Glomerular visceral epithelial cell (primary cell): ENCODE measurements at regions not wholly inside any gene's neighbourhood (a gene's known extent, or its start where the extent isn't known, plus 50 kb on each side); places are given as distances from the start of the nearest gene placed in this dataset.
"Not testable (repeated sequence)": the region's sequence is repeated elsewhere in the genome, so short reads cannot be mapped to it uniquely, and the experiment has no call there.

ENCODE experiments used
- DNase-seq: peaks from one replicate; pipeline ENCODE4 v3.0.0-alpha.2; 2016; ENCODE audit errors: extremely low spot score

DNA sequence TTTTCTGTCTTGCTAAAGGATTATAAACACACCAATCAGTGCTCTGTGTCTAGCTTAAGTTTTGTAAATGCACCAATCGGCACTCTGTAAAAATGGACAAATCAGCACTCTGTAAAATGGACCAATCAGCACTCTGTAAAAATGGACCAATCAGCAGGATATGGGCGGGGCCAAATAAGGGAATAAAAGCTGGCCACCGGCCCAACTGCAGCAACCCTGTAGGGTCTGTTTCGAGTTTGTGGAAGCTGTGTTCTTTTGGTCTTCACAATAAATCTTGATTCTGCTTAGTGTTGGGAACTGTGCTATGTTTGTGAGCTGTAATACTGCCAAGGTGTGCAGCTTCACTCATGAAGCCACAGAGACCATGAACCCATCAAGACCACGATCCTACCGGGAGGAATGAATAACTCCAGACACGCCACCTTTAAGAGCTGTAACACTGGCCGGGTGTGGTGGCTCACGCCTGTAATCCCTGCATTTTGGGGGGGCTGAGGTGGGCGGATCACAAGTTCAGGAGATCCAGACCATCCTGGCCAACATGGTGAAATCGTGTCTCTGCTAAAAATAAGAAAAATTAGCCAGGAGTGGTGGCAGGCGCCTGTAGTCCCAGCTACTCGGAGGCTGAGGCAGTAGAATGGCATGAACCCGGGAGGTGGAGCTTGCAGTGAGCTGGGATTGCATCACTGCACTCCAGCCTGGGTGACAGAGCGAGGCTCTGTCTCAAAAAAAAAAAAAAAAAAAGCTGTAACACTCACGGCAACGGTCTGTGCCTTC is 133.0 kb upstream of the GDF10 start:
- not testable (repeated sequence) for DNase-seq

GRCh38 chr10:47167591-47167990 is 132.4 kb upstream of the GDF10 start:
- no peak for DNase-seq

- DNase-seq: no peak
Measured at GRCh38 chr10:47169581-47169980, 130.4 kb upstream of the GDF10 start.

DNA sequence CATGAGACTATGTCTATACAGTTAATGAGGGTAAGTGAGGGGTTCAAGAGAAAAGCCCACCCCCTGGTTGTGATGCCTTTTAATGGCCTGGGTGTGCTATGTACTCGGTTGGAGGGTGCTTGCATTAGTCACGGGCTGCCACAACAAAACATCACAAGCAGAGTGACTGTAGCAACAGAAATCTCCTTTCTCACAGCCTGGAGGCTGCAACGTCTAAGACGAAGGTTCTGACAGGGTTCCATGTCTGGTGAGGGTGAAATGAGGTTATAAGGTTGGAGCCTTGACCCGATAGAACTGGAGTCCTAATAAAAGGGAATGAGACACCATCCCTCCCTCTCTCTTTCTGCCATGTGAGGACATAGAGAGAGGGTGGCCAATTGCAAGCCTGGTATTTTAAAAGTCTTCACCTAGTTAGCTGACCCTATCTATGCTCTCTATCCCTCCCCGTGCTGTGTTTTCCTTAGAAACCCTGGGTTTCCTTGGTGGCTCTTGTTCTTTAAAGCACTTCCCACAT is 126.0 kb upstream of the GDF10 start:
- no peak for DNase-seq

- no peak for DNase-seq
Measured at GRCh38 chr10:47175181-47176123, 124.5 kb upstream of the GDF10 start.

GRCh38 chr10:47176206-47176902 is 123.6 kb upstream of the GDF10 start:
- DNase-seq: no peak

- DNase-seq: no peak
Measured at GRCh38 chr10:47176903-47177868, 122.8 kb upstream of the GDF10 start.

- DNase-seq: no peak
Measured at GRCh38 chr10:47178537-47179290, 121.3 kb upstream of the GDF10 start.

DNA sequence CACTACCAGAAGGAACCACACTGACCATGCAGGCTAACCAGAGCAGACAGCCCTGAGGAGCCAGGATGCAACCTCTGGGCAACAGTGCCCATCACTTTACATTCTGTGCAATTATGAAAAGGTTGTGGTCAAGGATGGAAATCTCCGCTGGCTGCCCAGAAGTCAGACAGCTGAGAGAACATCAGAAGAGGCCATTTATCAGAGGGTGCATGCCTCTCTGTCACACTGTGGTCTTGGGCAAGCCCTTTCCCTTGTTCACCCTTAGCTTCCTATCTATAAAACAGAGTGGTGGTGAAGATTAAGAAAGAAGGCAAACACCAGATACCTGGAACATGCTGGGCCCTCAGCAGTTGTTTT is 120.7 kb upstream of the GDF10 start:
- no peak for DNase-seq

DNA sequence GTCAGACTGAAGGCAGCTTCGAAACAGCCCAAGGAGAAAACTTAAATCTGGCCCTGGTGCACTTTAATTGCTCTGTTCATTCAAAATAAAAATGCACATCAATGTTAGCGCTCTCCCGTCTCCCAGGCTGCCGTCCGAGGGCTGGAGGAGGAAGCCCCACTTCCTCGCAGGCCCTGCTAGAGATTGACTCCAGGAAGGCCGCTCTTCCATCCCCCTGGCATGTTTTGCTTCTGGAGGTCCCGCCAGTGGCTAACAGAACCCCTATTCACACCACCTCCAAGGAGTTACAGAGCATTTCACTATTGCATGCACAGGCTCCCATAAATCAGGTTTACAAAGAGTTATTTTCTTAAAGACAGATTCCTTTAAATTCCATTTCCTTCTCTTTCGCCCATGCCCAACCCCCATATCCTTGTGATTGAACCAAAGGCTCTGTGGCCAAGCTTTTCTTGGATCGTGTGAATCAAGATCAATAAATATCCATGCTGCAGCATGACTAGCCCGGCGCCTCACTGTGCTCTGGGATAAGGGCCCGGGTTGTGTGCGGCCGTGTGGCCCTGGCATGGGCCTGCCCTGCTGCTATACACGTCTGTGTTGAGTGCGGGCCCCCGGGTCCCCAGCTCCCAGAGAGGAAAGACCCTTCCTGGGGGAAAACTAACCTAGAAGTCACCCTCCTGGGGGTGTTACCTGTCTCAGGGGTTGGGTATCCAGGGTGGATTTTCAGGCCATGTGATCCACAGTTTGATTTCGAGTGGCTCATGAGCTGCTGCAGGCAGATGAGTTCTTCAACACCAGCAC is 118.7 kb upstream of the GDF10 start:
- DNase-seq: no peak

DNA sequence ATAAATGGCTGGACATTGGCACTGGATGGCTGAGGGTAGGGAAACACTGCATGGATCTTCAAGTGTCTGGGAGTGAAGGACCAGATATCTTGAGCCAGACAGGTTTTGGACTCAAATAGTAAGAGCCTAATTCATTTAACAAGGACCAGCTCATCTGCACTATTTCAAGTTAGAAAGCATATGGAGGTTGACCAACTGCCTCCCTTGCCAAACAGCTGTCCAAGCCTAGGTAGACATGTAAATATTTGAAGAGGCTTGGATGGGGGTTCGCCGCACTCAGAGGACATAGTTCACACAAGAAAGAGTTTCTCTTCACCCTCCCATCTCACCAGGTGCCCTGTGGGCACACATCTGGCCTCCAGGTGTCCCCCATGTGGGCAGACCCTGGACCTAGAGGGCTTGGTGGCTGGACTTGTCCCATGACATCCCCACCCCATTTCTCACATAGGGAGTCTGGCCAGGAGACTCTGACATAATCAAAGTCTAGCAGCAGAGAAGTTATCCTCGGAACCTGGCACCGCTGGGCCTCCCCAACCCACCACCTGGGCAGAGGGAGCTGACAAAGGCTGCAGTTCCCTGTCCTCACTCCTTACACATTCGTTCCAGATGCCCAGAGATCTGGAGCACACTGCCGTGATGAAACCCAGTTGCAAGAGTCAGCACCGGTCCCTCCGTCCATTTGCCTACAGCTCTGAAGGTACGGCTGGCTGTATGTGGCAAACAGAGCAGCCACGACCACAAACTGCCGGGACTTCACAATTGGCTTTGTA is 116.9 kb upstream of the GDF10 start:
- no peak for DNase-seq

DNA sequence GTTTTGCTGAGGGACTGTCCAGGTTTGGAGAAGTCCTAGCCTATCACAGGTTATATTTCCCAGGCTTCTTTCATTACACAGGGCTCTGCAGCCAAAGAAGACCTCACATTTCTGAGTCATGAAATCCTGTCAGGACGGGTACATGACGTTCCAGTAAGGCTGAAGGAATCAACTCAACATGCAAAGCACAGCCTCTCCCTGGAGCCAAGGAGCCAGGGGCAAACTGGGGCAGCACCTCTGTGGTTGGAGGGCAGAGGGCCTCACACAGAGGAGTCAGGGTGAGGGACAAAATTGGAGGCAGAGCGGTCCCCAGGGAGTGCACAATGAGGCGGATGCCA is 116.3 kb upstream of the GDF10 start:
- no peak for DNase-seq

DNA sequence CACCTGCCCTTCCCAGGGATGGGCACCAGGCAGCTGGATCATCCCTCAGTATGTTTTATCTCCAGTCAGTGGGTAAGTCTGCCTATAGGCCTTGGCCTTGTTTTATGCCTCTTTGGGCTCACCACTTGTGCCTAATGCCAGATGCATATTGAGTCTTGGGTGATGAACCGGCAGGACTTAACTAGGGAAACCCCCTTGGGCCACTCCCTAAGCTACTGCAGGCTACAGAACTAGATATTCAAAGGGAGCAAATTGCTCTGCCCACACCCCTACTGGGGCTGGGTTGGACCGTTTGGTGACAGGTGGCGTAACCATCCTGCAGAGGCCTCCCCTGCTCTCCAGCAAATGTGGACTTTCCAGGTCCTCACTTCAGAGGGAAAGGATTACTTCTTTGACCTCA is 115.7 kb upstream of the GDF10 start:
- no peak for DNase-seq

DNA sequence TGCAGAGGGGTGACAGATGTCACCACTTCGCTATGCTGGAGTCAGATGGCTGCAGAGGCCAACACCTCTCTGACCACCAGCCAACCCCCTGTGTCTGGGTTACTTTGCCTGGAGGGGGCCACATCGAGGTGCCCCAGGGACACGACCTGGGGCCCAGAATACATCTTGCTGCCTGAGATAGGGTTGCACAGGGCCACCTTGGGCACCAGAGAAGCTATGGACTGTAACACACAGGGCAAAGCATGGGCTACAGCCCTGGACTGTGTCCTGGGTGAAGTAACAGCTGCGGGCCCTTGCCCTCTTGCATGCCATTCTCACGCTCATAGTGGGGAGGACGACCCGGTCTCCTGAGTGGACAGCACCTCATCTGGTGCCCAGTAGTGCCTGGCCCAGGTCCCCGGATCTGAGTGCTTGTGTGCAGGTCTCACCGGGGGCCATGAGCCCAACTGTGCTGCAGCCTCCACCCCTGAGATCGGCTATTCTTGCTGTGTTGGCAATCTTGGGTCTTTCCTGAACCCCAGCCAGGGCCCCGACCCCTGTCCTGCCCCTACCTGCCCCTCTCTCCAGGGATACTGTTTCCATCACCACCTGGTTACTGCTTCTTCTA is 115.2 kb upstream of the GDF10 start:
- DNase-seq: no peak

DNA sequence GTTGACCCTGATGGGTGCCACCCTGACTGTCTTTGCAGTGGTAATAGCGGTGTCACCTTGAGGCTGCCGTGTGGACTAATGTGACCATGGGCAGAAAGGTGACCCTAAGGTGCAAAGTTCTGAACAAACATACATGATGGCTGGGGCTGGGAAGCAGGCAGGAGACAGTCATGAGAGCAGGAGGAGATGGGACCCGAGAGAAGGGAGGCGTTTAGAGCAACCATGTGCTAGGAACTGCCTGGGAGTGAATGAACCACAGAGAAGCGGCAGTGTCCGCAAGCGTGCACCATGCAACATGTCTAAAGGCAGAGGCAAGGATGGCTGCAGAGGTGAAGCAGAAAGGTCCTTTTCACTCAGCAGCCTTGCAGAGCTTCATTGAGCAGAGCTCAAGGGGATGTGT is 113.1 kb upstream of the GDF10 start:
- no peak for DNase-seq

- DNase-seq: no peak
Measured at GRCh38 chr10:47187592-47187991, 112.4 kb upstream of the GDF10 start.

GRCh38 chr10:47188156-47188555 is 111.8 kb upstream of the GDF10 start:
- no peak for DNase-seq

GRCh38 chr10:47189802-47190201 is 110.2 kb upstream of the GDF10 start:
- no peak for DNase-seq
